ENCODE measurements at regions not wholly inside any gene's neighbourhood (a gene's known extent, or its start where the extent isn't known, plus 50 kb on each side); places are given as distances from the start of the nearest gene placed in this dataset.

GRCh38 chr21:30958741-30959140, 77.4 kb upstream of the KRTAP11-1 start:
- H3K4me1 ChIP-seq (ENCODE audit: control insufficient read depth, extremely low read depth, insufficient read depth, low read length) = no peaks in the 10 kb centered on the region
- H3K9me1 ChIP-seq (replicated peaks; ENCODE audit: control insufficient read depth, extremely low read depth, insufficient read depth, low read length) = no peaks in the 10 kb centered on the region
- H3K9ac ChIP-seq (replicated peaks; ENCODE audit: extremely low read depth, insufficient read depth, low read length) = no peak overlapping the region
- H2AFZ ChIP-seq (ENCODE audit: low read depth, low read length) = no peak overlapping the region
- no peak for DNase-seq (ENCODE audit: low read depth, low spot score)
- no peaks in the 10 kb centered on the region for H4K20me1 ChIP-seq (replicated peaks; ENCODE audit: control insufficient read depth, extremely low read depth, insufficient read depth, low read length)
- TF ChIP-seq POLR2A (IDR thresholded peaks at IDR 0.05; ENCODE audit: low read depth, low read length) (no peak), CTCF (IDR thresholded peaks at IDR 0.05; ENCODE audit: extremely low read depth in 1 of 2, insufficient read depth in 1 of 2, low read depth in 1 of 2, low read length in 2 of 2) (no peak), EZH2 (IDR thresholded peaks at IDR 0.05; ENCODE audit: borderline replicate concordance, low read depth, low read length, severe bottlenecking) (no peak), MAX (IDR thresholded peaks at IDR 0.05; ENCODE audit: insufficient read depth, insufficient read length) (no peak), POLR2AphosphoS5 (IDR thresholded peaks at IDR 0.05; ENCODE audit: insufficient read depth, low read depth, low read length) (no peak), GATA2 (IDR thresholded peaks at IDR 0.05; ENCODE audit: insufficient read depth, insufficient read length, low read depth, low read length) (no peak), MYC (IDR thresholded peaks at IDR 0.05; ENCODE audit: low read depth, low read length) (no peak), FOS (IDR thresholded peaks at IDR 0.05; ENCODE audit: borderline replicate concordance, insufficient read depth, low read length) (no peak), JUN (IDR thresholded peaks at IDR 0.05; ENCODE audit: borderline replicate concordance, insufficient read depth, insufficient read length, low read depth) (no peak)
- H3K36me3 ChIP-seq (ENCODE audit: control insufficient read depth in 2 of 2, extremely low read depth in 1 of 2, insufficient read depth in 2 of 2, low read length in 2 of 2) = no peaks in the 10 kb centered on the region
- ChIA-PET POLR2A (no interaction called here), CTCF (no interaction called here)
- FAIRE-seq = no peak
- H3K27me3 ChIP-seq (ENCODE audit: control insufficient read depth in 2 of 2, insufficient read depth in 2 of 2, low read length in 2 of 2) = no peaks in the 10 kb centered on the region
- H3K79me2 ChIP-seq (ENCODE audit: control insufficient read depth, insufficient read depth, low read length) = no peaks in the 10 kb centered on the region
- intact Hi-C loops (cut with micrococcal nuclease) (no loop called here), dilution Hi-C loops (cut with MboI; ENCODE audit: extremely low pct_ligation_motif_present, low sequenced_read_pairs) (no loop called here)
- no peak overlapping the region for H3K4me2 ChIP-seq (ENCODE audit: insufficient read depth, low read length)
- no peak overlapping the region for H3K27ac ChIP-seq (ENCODE audit: insufficient read depth, low read depth, low read length)
- no peak overlapping the region for H3K4me3 ChIP-seq (replicated peaks in 1 of 3; ENCODE audit: insufficient read depth in 1 of 3, low read depth in 1 of 3, low read length in 3 of 3)
- H3K9me3 ChIP-seq (replicated peaks; ENCODE audit: control insufficient read depth, insufficient read depth, low read length) = peaks cover 5% of the 10 kb centered on the region
- no TSS peak for BruUV-seq (replicated peaks)
